Endothelial cell of umbilical vein (primary cell): ENCODE measurements at regions not wholly inside any gene's neighbourhood (a gene's known extent, or its start where the extent isn't known, plus 50 kb on each side); places are given as distances from the start of the nearest gene placed in this dataset.

Experiments used
- BruUV-seq: library from RNA; stranded (reverse); fragments of 400-500 nt; replicated peaks from 2 replicates; lab custom pipeline; 2021; lab: Mats Ljungman, UMichigan
- CTCF ChIA-PET: fragments of 300-600, 350-600 bp; sonication (Branson Sonifier 250); formaldehyde crosslinking; loops from one replicate; lab custom pipeline; 2021; ENCODE audit warnings: antibody characterized with exemption, inconsistent platforms; lab: Charles Lee
- POLR2A ChIA-PET: fragments of 300-600, 350-600 bp; sonication (Branson Sonifier 250); formaldehyde crosslinking; loops from one replicate; lab custom pipeline; 2021; ENCODE audit warnings: antibody characterized with exemption, inconsistent platforms; lab: Charles Lee
- DNase-seq: peaks from one replicate; pipeline ENCODE4 v3.0.0-alpha.2; 2011; ENCODE audit warnings: low read depth, low spot score
- FAIRE-seq: peaks from 2 replicates; lab custom pipeline; 2011; peaks lifted over from hg19 to GRCh38; lab: Jason Lieb, UNC
- H2AFZ ChIP-seq: 2 replicates; pipeline ENCODE4 v1.6.0; 2012; ENCODE audit warnings: low read depth, low read length, control low read depth, inconsistent platforms
- H3K27ac ChIP-seq: 2 replicates; pipeline ENCODE4 v1.5.1; 2011; ENCODE audit warnings: low read depth, mild to moderate bottlenecking, control low read depth, low read length, moderate library complexity; ENCODE audit not compliant: insufficient read depth
- H3K27me3 ChIP-seq, 2 experiments: 2 replicates each; pipeline versions ENCODE4 v1.6.0 to v1.6.1; 2011; ENCODE audit warnings: low read length in 2 of 2, mixed read lengths in 1 of 2; ENCODE audit not compliant: control insufficient read depth in 2 of 2, insufficient read depth in 2 of 2
- H3K36me3 ChIP-seq, 2 experiments: 2 replicates in 1 of 2; 3 replicates in 1 of 2; pipeline ENCODE4 v1.5.1; 2011; ENCODE audit warnings: low read length in 2 of 2, mild to moderate bottlenecking in 1 of 2, moderate library complexity in 1 of 2; ENCODE audit not compliant: control insufficient read depth in 2 of 2, insufficient read depth in 2 of 2; ENCODE audit errors: extremely low read depth in 1 of 2
- H3K4me1 ChIP-seq: 3 replicates; pipeline ENCODE4 v1.5.1; 2011; ENCODE audit warnings: mild to moderate bottlenecking, low read length; ENCODE audit not compliant: control insufficient read depth, insufficient read depth; ENCODE audit errors: extremely low read depth
- H3K4me2 ChIP-seq: 2 replicates; pipeline ENCODE4 v1.6.1; 2011; ENCODE audit warnings: low read length, control low read depth, mixed read lengths; ENCODE audit not compliant: insufficient read depth
- H3K4me3 ChIP-seq, 3 experiments: fragments of 200-600 bp in 1 of 3; sonication (generic), shearing (Covaris generic) in 1 of 3; replicated peaks in 1 of 3; 2 replicates each; pipeline ENCODE4 v1.5.1; 2011 to 2016; ENCODE audit warnings: control low read depth in 3 of 3, low read length in 3 of 3, mild to moderate bottlenecking in 2 of 3, inconsistent platforms in 1 of 3, low read depth in 1 of 3, moderate library complexity in 1 of 3; ENCODE audit not compliant: insufficient read depth in 1 of 3
- H3K79me2 ChIP-seq: 2 replicates; pipeline ENCODE4 v1.6.0; 2012; ENCODE audit warnings: low read length, inconsistent platforms; ENCODE audit not compliant: control insufficient read depth, insufficient read depth
- H3K9ac ChIP-seq: replicated peaks from 2 replicates; pipeline ENCODE3; 2011; ENCODE audit warnings: low read length, control low read depth; ENCODE audit not compliant: insufficient read depth; ENCODE audit errors: extremely low read depth
- H3K9me1 ChIP-seq: replicated peaks from 3 replicates; pipeline ENCODE4 v1.6.0; 2011; ENCODE audit warnings: mild to moderate bottlenecking, low read length; ENCODE audit not compliant: control insufficient read depth, insufficient read depth; ENCODE audit errors: extremely low read depth
- H3K9me3 ChIP-seq: replicated peaks from 2 replicates; pipeline ENCODE4 v1.5.1; 2012; ENCODE audit warnings: low read length, inconsistent platforms; ENCODE audit not compliant: control insufficient read depth, insufficient read depth
- H4K20me1 ChIP-seq: replicated peaks from 2 replicates; pipeline ENCODE3; 2011; ENCODE audit warnings: mild to moderate bottlenecking, low read length; ENCODE audit not compliant: control insufficient read depth, insufficient read depth; ENCODE audit errors: extremely low read depth
- EZH2 ChIP-seq: IDR thresholded peaks from 2 replicates; pipeline ENCODE4 v1.6.1; 2012; ENCODE audit warnings: borderline replicate concordance, low read depth, mild to moderate bottlenecking, moderate library complexity, low read length, inconsistent platforms; ENCODE audit not compliant: severe bottlenecking
- FOS ChIP-seq: IDR thresholded peaks from 2 replicates; pipeline ENCODE4 v1.6.1; 2011; ENCODE audit warnings: mild to moderate bottlenecking, low read length, moderate library complexity, borderline replicate concordance; ENCODE audit not compliant: insufficient read depth
- GATA2 ChIP-seq: IDR thresholded peaks from 2 replicates; pipeline ENCODE4 v1.7.0; 2011; ENCODE audit warnings: low read depth, mild to moderate bottlenecking, moderate library complexity, mixed read lengths, low read length; ENCODE audit not compliant: insufficient read length, insufficient read depth
- JUN ChIP-seq: IDR thresholded peaks from 2 replicates; pipeline ENCODE4 v1.6.1; 2011; ENCODE audit warnings: borderline replicate concordance, low read depth; ENCODE audit not compliant: insufficient read length, insufficient read depth
- MYC ChIP-seq: IDR thresholded peaks from one replicate; pipeline ENCODE4 v1.6.1; 2011; ENCODE audit warnings: mild to moderate bottlenecking, low read depth, low read length
- POLR2A ChIP-seq: IDR thresholded peaks from 2 replicates; pipeline ENCODE4 v1.6.1; 2012; ENCODE audit warnings: low read depth, mild to moderate bottlenecking, control low read depth, low read length
- POLR2AphosphoS5 ChIP-seq: IDR thresholded peaks from 2 replicates; pipeline ENCODE4 v1.6.1; 2012; ENCODE audit warnings: low read depth, mild to moderate bottlenecking, control low read depth, low read length, moderate library complexity; ENCODE audit not compliant: insufficient read depth
- dilution Hi-C: fragments of 300-500 bp; cut with MboI; formaldehyde crosslinking; loops from one replicate; pipeline ENCODE4 v1.15.0; 2019; ENCODE audit warnings: low sequenced_read_pairs; ENCODE audit not compliant: extremely low pct_ligation_motif_present
- intact Hi-C: fragments of 100-400 bp; cut with micrococcal nuclease; formaldehyde crosslinking; loops from one replicate; pipeline ENCODE4 v1.10.0; 2022
- TF ChIP-seq, protein P1 (sequence below), 2 donors: IDR thresholded peaks; 1 replicate in 1 of 2; 2 replicates in 1 of 2; pipeline ENCODE4 v1.5.1; 2011; ENCODE audit warnings: low read length in 2 of 2, mild to moderate bottlenecking in 2 of 2, moderate library complexity in 2 of 2, control low read depth in 1 of 2, inconsistent platforms in 1 of 2, low read depth in 1 of 2; ENCODE audit not compliant: insufficient read depth in 1 of 2; ENCODE audit errors: extremely low read depth in 1 of 2
- TF ChIP-seq, protein P2 (sequence below): IDR thresholded peaks from 2 replicates; pipeline ENCODE4 v1.6.1; 2011; ENCODE audit not compliant: insufficient read depth, insufficient read length

DNA sequence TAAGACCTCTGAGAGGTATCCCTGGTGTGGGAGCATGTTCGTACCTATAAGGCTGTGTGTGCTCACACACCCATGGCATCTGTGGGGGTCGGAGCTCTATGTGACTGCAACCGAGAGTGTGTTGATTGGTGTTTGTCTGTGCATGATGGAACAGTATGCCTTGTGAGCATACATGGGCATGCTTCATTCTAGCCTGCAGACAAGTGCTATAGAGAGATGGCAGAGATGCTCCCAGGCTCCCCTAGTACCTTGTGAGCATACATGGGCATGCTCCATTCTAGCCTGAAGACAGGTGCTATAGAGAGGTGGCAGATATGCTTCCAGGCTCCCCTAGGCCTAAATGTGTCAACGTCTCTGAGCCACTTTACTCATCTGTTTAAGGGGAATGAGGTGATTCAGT is 447.5 kb downstream of the INSC start:
- no TSS peak for BruUV-seq
- Histone ChIP-seq H3K4me3 (no peak overlapping the region), H3K27ac (no peak overlapping the region), H3K4me2 (no peak overlapping the region), H3K9me1 (no peaks in the 10 kb centered on the region), H3K27me3 (no peaks in the 10 kb centered on the region), H3K9me3 (no peaks in the 10 kb centered on the region), H2AFZ (no peak overlapping the region), H3K36me3 (no peaks in the 10 kb centered on the region), H4K20me1 (no peaks in the 10 kb centered on the region), H3K9ac (no peak overlapping the region), H3K79me2 (no peaks in the 10 kb centered on the region), H3K4me1 (no peaks in the 10 kb centered on the region)
- intact Hi-C loops (no loop called here), dilution Hi-C loops (no loop called here)
- DNase-seq (no peak), FAIRE-seq (no peak)
- ChIA-PET POLR2A (no interaction called here), CTCF (no interaction called here)
- TF ChIP-seq JUN (no peak), POLR2AphosphoS5 (no peak), GATA2 (no peak), FOS (no peak), EZH2 (no peak), MYC (no peak), POLR2A (no peak)
- TF ChIP-seq, protein P1, sequence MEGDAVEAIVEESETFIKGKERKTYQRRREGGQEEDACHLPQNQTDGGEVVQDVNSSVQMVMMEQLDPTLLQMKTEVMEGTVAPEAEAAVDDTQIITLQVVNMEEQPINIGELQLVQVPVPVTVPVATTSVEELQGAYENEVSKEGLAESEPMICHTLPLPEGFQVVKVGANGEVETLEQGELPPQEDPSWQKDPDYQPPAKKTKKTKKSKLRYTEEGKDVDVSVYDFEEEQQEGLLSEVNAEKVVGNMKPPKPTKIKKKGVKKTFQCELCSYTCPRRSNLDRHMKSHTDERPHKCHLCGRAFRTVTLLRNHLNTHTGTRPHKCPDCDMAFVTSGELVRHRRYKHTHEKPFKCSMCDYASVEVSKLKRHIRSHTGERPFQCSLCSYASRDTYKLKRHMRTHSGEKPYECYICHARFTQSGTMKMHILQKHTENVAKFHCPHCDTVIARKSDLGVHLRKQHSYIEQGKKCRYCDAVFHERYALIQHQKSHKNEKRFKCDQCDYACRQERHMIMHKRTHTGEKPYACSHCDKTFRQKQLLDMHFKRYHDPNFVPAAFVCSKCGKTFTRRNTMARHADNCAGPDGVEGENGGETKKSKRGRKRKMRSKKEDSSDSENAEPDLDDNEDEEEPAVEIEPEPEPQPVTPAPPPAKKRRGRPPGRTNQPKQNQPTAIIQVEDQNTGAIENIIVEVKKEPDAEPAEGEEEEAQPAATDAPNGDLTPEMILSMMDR (IDR thresholded peaks at IDR 0.05; ENCODE audit: extremely low read depth in 1 of 2, insufficient read depth in 1 of 2, low read depth in 1 of 2, low read length in 2 of 2): no peak
- TF ChIP-seq, protein P2, sequence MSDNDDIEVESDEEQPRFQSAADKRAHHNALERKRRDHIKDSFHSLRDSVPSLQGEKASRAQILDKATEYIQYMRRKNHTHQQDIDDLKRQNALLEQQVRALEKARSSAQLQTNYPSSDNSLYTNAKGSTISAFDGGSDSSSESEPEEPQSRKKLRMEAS: no peak
